ENCODE measurements at regions not wholly inside any gene's neighbourhood (a gene's known extent, or its start where the extent isn't known, plus 50 kb on each side); places are given as distances from the start of the nearest gene placed in this dataset.
"Not testable (repeated sequence)": the region's sequence is repeated elsewhere in the genome, so short reads cannot be mapped to it uniquely, and the experiment has no call there.

GRCh38 chr7:138169441-138169851, 93.2 kb downstream of the AKR1D1 start:
- no peak for DNase-seq (ENCODE audit: low read depth, low spot score)
- in situ Hi-C loops (cut with HindIII; ENCODE audit: low pct_unique_long_range_greater_than_20kb, low sequenced_read_pairs), result no loop called here

GRCh38 chr7:138170298-138170697, 94.0 kb downstream of the AKR1D1 start:
- DNase-seq (ENCODE audit: low read depth, low spot score), result no peak
- in situ Hi-C loops (cut with HindIII; ENCODE audit: low pct_unique_long_range_greater_than_20kb, low sequenced_read_pairs), result no loop called here

- no peak for DNase-seq (ENCODE audit: low read depth, low spot score)
- in situ Hi-C loops (cut with HindIII; ENCODE audit: low pct_unique_long_range_greater_than_20kb, low sequenced_read_pairs), result no loop called here
These were observed 94.9 kb downstream of the AKR1D1 start for GRCh38 chr7:138170959-138171703.

- no peak for DNase-seq (ENCODE audit: low read depth, low spot score)
- in situ Hi-C loops (cut with HindIII; ENCODE audit: low pct_unique_long_range_greater_than_20kb, low sequenced_read_pairs), result no loop called here
These were observed 97.3 kb downstream of the AKR1D1 start for GRCh38 chr7:138173548-138173947.

- no peak for DNase-seq (ENCODE audit: low read depth, low spot score)
- in situ Hi-C loops (cut with HindIII; ENCODE audit: low pct_unique_long_range_greater_than_20kb, low sequenced_read_pairs), result no loop called here
These were observed 99.8 kb downstream of the AKR1D1 start for GRCh38 chr7:138176060-138176459.

GRCh38 chr7:138184191-138184590, 107.9 kb downstream of the AKR1D1 start:
- no peak for DNase-seq (ENCODE audit: low read depth, low spot score)
- in situ Hi-C loops (cut with HindIII; ENCODE audit: low pct_unique_long_range_greater_than_20kb, low sequenced_read_pairs), result no loop called here

- DNase-seq (ENCODE audit: low read depth, low spot score), result no peak
- in situ Hi-C loops (cut with HindIII; ENCODE audit: low pct_unique_long_range_greater_than_20kb, low sequenced_read_pairs), result no loop called here
These were observed 109.1 kb downstream of the AKR1D1 start for GRCh38 chr7:138185132-138185908.

GRCh38 chr7:138186951-138187351, 110.7 kb downstream of the AKR1D1 start:
- in situ Hi-C loops (cut with HindIII; ENCODE audit: low pct_unique_long_range_greater_than_20kb, low sequenced_read_pairs), result no loop called here

GRCh38 chr7:138188290-138188858, 112.1 kb downstream of the AKR1D1 start:
- in situ Hi-C loops (cut with HindIII; ENCODE audit: low pct_unique_long_range_greater_than_20kb, low sequenced_read_pairs), result no loop called here
- no peak for DNase-seq (ENCODE audit: low read depth, low spot score)

More at GRCh38 chr7:138186951-138187351, 110.7 kb downstream of the AKR1D1 start:
- peak; percentile 99 for DNase-seq (ENCODE audit: low read depth, low spot score)

GRCh38 chr7:138194567-138194966, 118.3 kb downstream of the AKR1D1 start:
- no peak for DNase-seq (ENCODE audit: low read depth, low spot score)
- in situ Hi-C loops (cut with HindIII; ENCODE audit: low pct_unique_long_range_greater_than_20kb, low sequenced_read_pairs), result no loop called here

GRCh38 chr7:138195151-138195571, 118.9 kb downstream of the AKR1D1 start:
- DNase-seq (ENCODE audit: low read depth, low spot score), result no peak
- in situ Hi-C loops (cut with HindIII; ENCODE audit: low pct_unique_long_range_greater_than_20kb, low sequenced_read_pairs), result no loop called here

GRCh38 chr7:138196503-138196946, 120.3 kb downstream of the AKR1D1 start:
- in situ Hi-C loops (cut with HindIII; ENCODE audit: low pct_unique_long_range_greater_than_20kb, low sequenced_read_pairs); DNase-seq (ENCODE audit: low read depth, low spot score): not testable (repeated sequence)

- DNase-seq (ENCODE audit: low read depth, low spot score), result no peak
- in situ Hi-C loops (cut with HindIII; ENCODE audit: low pct_unique_long_range_greater_than_20kb, low sequenced_read_pairs), result no loop called here
These were observed 121.0 kb downstream of the AKR1D1 start for GRCh38 chr7:138196971-138197896.

GRCh38 chr7:138204285-138204981, 128.2 kb downstream of the AKR1D1 start:
- DNase-seq (ENCODE audit: low read depth, low spot score), result peak; percentile 45

GRCh38 chr7:138204982-138205298, 128.7 kb downstream of the AKR1D1 start:
- in situ Hi-C loops (cut with HindIII; ENCODE audit: low pct_unique_long_range_greater_than_20kb, low sequenced_read_pairs), result no loop called here
- no peak for DNase-seq (ENCODE audit: low read depth, low spot score)

More at GRCh38 chr7:138204285-138204981, 128.2 kb downstream of the AKR1D1 start:
- in situ Hi-C loops (cut with HindIII; ENCODE audit: low pct_unique_long_range_greater_than_20kb, low sequenced_read_pairs), result no loop called here

- DNase-seq (ENCODE audit: low read depth, low spot score), result no peak
- in situ Hi-C loops (cut with HindIII; ENCODE audit: low pct_unique_long_range_greater_than_20kb, low sequenced_read_pairs), result no loop called here
These were observed 129.4 kb downstream of the AKR1D1 start for GRCh38 chr7:138205614-138206150.

- in situ Hi-C loops (cut with HindIII; ENCODE audit: low pct_unique_long_range_greater_than_20kb, low sequenced_read_pairs), result no loop called here
These were observed 131.3 kb downstream of the AKR1D1 start for GRCh38 chr7:138207555-138207971.

More at GRCh38 chr7:138207555-138207971, 131.3 kb downstream of the AKR1D1 start:
- no peak for DNase-seq (ENCODE audit: low read depth, low spot score)

Measured in SK-MEL-5 (cell line).